ENCODE measurements at regions not wholly inside any gene's neighbourhood (a gene's known extent, or its start where the extent isn't known, plus 50 kb on each side); places are given as distances from the start of the nearest gene placed in this dataset.

GRCh38 chr17:70307430-70308225 lies 138.3 kb downstream of the KCNJ2 start:
- 75% methylated on average over 3 of the region's 3 CpGs for WGBS

GRCh38 chr17:70308618-70309017 lies 139.3 kb downstream of the KCNJ2 start:
- DNase-seq (ENCODE audit: low spot score) = no peak
- no peak overlapping the region for H3K4me3 ChIP-seq (ENCODE audit: low read depth in 1 of 3, low read length in 3 of 3)
- no peak overlapping the region for H3K9ac ChIP-seq (ENCODE audit: low read depth in 1 of 2, low read length in 2 of 2)
- WGBS = 88% methylated on average over 2 of the region's 2 CpGs
- no peak overlapping the region for H3K27ac ChIP-seq (ENCODE audit: low read depth in 1 of 2, low read length in 2 of 2)
- H3K4me1 ChIP-seq (ENCODE audit: control insufficient read depth in 4 of 4, insufficient read depth in 4 of 4, low read length in 3 of 4) = no peaks in the 10 kb centered on the region
- peaks cover 0 to 2% (median 0%) of the 10 kb centered on the region in 4 donors for H3K27me3 ChIP-seq (ENCODE audit: control insufficient read depth in 4 of 4, insufficient read depth in 4 of 4, low read length in 3 of 4)
- no peaks in the 10 kb centered on the region for H3K9me3 ChIP-seq (ENCODE audit: control insufficient read depth in 4 of 4, low read length in 3 of 4)
- H3K36me3 ChIP-seq (ENCODE audit: control insufficient read depth in 4 of 4, insufficient read depth in 3 of 4, low read depth in 1 of 4, low read length in 3 of 4) = no peaks in the 10 kb centered on the region
- TF ChIP-seq SP1 (IDR thresholded peaks at IDR 0.05) (no peak), YY1 (IDR thresholded peaks at IDR 0.05) (no peak), NR2F2 (IDR thresholded peaks at IDR 0.05) (no peak), ATF3 (IDR thresholded peaks at IDR 0.05) (no peak), MAX (IDR thresholded peaks at IDR 0.05) (no peak), EGR1 (IDR thresholded peaks at IDR 0.05; ENCODE audit: low read depth in 2 of 2) (no peak), JUND (IDR thresholded peaks at IDR 0.05) (no peak), TAF1 (conservative IDR thresholded peaks at IDR 0.05) (no peak)
- TF ChIP-seq, protein P1, sequence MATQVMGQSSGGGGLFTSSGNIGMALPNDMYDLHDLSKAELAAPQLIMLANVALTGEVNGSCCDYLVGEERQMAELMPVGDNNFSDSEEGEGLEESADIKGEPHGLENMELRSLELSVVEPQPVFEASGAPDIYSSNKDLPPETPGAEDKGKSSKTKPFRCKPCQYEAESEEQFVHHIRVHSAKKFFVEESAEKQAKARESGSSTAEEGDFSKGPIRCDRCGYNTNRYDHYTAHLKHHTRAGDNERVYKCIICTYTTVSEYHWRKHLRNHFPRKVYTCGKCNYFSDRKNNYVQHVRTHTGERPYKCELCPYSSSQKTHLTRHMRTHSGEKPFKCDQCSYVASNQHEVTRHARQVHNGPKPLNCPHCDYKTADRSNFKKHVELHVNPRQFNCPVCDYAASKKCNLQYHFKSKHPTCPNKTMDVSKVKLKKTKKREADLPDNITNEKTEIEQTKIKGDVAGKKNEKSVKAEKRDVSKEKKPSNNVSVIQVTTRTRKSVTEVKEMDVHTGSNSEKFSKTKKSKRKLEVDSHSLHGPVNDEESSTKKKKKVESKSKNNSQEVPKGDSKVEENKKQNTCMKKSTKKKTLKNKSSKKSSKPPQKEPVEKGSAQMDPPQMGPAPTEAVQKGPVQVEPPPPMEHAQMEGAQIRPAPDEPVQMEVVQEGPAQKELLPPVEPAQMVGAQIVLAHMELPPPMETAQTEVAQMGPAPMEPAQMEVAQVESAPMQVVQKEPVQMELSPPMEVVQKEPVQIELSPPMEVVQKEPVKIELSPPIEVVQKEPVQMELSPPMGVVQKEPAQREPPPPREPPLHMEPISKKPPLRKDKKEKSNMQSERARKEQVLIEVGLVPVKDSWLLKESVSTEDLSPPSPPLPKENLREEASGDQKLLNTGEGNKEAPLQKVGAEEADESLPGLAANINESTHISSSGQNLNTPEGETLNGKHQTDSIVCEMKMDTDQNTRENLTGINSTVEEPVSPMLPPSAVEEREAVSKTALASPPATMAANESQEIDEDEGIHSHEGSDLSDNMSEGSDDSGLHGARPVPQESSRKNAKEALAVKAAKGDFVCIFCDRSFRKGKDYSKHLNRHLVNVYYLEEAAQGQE (IDR thresholded peaks at IDR 0.05) = no peak

More at GRCh38 chr17:70307430-70308225, 138.3 kb downstream of the KCNJ2 start:
- H3K27me3 ChIP-seq (ENCODE audit: control insufficient read depth in 4 of 4, insufficient read depth in 4 of 4, low read length in 3 of 4) = peaks cover 0 to 2% (median 0%) of the 10 kb centered on the region in 4 donors
- H3K9me3 ChIP-seq (ENCODE audit: control insufficient read depth in 4 of 4, low read length in 3 of 4) = no peaks in the 10 kb centered on the region
- H3K27ac ChIP-seq (ENCODE audit: low read depth in 1 of 2, low read length in 2 of 2) = no peak overlapping the region
- H3K9ac ChIP-seq (ENCODE audit: low read depth in 1 of 2, low read length in 2 of 2) = no peak overlapping the region
- TF ChIP-seq SP1 (IDR thresholded peaks at IDR 0.05) (no peak), RXRA (IDR thresholded peaks at IDR 0.05) (no peak), RAD21 (IDR thresholded peaks at IDR 0.05) (no peak), TAF1 (conservative IDR thresholded peaks at IDR 0.05) (no peak), GABPA (IDR thresholded peaks at IDR 0.05 in 1 of 2, conservative IDR thresholded peaks at IDR 0.05 in 1 of 2) (no peak), HNF4A (conservative IDR thresholded peaks at IDR 0.05) (no peak), JUND (IDR thresholded peaks at IDR 0.05) (no peak), EGR1 (IDR thresholded peaks at IDR 0.05; ENCODE audit: low read depth in 2 of 2) (no peak), MAX (IDR thresholded peaks at IDR 0.05) (no peak), FOXA1 (IDR thresholded peaks at IDR 0.05) (no peak)
- TF ChIP-seq, protein P2, sequence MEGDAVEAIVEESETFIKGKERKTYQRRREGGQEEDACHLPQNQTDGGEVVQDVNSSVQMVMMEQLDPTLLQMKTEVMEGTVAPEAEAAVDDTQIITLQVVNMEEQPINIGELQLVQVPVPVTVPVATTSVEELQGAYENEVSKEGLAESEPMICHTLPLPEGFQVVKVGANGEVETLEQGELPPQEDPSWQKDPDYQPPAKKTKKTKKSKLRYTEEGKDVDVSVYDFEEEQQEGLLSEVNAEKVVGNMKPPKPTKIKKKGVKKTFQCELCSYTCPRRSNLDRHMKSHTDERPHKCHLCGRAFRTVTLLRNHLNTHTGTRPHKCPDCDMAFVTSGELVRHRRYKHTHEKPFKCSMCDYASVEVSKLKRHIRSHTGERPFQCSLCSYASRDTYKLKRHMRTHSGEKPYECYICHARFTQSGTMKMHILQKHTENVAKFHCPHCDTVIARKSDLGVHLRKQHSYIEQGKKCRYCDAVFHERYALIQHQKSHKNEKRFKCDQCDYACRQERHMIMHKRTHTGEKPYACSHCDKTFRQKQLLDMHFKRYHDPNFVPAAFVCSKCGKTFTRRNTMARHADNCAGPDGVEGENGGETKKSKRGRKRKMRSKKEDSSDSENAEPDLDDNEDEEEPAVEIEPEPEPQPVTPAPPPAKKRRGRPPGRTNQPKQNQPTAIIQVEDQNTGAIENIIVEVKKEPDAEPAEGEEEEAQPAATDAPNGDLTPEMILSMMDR (IDR thresholded peaks at IDR 0.05; ENCODE audit: low read depth, low read length, missing input control) = no peak
- TF ChIP-seq, protein P3, sequence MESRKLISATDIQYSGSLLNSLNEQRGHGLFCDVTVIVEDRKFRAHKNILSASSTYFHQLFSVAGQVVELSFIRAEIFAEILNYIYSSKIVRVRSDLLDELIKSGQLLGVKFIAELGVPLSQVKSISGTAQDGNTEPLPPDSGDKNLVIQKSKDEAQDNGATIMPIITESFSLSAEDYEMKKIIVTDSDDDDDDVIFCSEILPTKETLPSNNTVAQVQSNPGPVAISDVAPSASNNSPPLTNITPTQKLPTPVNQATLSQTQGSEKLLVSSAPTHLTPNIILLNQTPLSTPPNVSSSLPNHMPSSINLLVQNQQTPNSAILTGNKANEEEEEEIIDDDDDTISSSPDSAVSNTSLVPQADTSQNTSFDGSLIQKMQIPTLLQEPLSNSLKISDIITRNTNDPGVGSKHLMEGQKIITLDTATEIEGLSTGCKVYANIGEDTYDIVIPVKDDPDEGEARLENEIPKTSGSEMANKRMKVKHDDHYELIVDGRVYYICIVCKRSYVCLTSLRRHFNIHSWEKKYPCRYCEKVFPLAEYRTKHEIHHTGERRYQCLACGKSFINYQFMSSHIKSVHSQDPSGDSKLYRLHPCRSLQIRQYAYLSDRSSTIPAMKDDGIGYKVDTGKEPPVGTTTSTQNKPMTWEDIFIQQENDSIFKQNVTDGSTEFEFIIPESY (IDR thresholded peaks at IDR 0.05) = no peak
- TF ChIP-seq, protein P1 (IDR thresholded peaks at IDR 0.05) = no peak
- H3K4me1 ChIP-seq (ENCODE audit: control insufficient read depth in 4 of 4, insufficient read depth in 4 of 4, low read length in 3 of 4) = no peaks in the 10 kb centered on the region
- no peak overlapping the region for H3K4me3 ChIP-seq (ENCODE audit: low read depth in 1 of 3, low read length in 3 of 3)
- no peak for DNase-seq (ENCODE audit: low spot score)
- no peaks in the 10 kb centered on the region for H3K36me3 ChIP-seq (ENCODE audit: control insufficient read depth in 4 of 4, insufficient read depth in 3 of 4, low read depth in 1 of 4, low read length in 3 of 4)

Measured in liver (tissue), 8 donors.